ENCODE measurements at regions not wholly inside any gene's neighbourhood (a gene's known extent, or its start where the extent isn't known, plus 50 kb on each side); places are given as distances from the start of the nearest gene placed in this dataset.

DNA sequence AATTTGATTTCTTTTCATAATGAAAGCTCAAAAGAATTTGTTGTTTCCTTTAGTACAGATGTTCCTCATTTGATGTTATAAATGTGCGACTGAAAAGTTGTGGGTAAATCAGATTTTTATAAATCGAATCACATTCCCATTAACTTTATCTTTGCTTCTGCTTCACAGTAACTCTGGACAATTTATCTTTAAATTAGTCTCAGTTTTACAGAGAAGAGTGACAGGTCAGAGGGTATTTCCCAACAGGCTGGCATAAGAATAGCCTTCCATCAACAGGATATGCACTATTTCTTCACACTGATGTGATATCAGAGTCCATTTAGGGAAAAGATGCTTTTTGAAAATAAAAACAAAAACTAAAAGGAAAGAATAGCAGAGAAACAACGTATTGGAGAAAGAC lies 286.9 kb downstream of the FRK start:
- Mint-ChIP-seq H3K27ac (ENCODE audit: unreplicated experiment) (no peak overlapping the region), H3K9me3 (no peaks in the 10 kb centered on the region), H3K27me3 (ENCODE audit: low read depth) (no peaks in the 10 kb centered on the region), H3K4me1 (no peaks in the 10 kb centered on the region), H3K36me3 (ENCODE audit: low read depth) (no peaks in the 10 kb centered on the region), H3K4me3 (no peak overlapping the region)
- TF ChIP-seq, protein P1, sequence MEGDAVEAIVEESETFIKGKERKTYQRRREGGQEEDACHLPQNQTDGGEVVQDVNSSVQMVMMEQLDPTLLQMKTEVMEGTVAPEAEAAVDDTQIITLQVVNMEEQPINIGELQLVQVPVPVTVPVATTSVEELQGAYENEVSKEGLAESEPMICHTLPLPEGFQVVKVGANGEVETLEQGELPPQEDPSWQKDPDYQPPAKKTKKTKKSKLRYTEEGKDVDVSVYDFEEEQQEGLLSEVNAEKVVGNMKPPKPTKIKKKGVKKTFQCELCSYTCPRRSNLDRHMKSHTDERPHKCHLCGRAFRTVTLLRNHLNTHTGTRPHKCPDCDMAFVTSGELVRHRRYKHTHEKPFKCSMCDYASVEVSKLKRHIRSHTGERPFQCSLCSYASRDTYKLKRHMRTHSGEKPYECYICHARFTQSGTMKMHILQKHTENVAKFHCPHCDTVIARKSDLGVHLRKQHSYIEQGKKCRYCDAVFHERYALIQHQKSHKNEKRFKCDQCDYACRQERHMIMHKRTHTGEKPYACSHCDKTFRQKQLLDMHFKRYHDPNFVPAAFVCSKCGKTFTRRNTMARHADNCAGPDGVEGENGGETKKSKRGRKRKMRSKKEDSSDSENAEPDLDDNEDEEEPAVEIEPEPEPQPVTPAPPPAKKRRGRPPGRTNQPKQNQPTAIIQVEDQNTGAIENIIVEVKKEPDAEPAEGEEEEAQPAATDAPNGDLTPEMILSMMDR (conservative IDR thresholded peaks at IDR 0.05): no peak
- no peak for DNase-seq (ENCODE audit: low read depth, low spot score)

DNA sequence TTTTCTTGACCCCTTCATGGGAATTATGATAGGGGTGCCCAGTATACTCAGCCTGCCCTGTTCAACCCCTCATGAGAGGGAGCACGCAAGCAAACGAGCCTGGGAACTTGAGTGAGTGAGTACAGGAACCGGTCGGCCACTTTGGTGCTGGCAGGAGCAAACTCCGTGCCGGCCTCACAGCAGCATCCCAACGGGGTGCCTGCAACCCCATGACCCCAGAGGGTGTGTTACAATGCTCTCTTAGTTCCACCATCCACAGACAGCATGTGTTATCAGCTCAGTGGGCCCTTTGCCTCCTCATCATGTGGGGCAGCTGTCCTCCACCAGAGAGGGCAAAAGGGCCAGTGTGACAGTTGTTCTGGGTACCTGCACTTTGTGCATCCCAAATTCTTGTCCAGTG lies 289.8 kb downstream of the FRK start:
- Mint-ChIP-seq H3K36me3 (ENCODE audit: low read depth) (no peaks in the 10 kb centered on the region), H3K27ac (ENCODE audit: unreplicated experiment) (no peak overlapping the region), H3K9me3 (no peaks in the 10 kb centered on the region), H3K4me1 (no peaks in the 10 kb centered on the region), H3K4me3 (no peak overlapping the region), H3K27me3 (ENCODE audit: low read depth) (no peaks in the 10 kb centered on the region)
- TF ChIP-seq, protein P1 (conservative IDR thresholded peaks at IDR 0.05): no peak
- DNase-seq (ENCODE audit: low read depth, low spot score): no peak

DNA sequence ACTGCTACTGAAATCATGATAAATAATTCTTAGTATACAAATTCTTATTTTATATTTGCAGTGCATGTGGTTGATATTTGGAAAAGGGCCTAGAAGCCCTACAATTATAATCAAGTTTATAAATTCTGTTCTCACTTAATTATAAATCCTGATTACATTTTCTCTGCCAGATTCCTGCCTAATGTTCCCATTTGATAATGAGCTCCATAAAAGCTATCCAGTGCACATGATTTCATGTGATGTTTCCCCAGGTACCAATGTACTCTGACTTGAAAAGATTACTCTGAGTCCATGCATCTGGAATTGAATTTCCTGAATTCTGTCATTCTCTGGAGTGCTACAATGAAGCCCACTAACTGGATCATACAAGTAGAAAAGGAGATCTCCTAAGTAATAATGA lies 292.2 kb downstream of the FRK start:
- no peak for DNase-seq (ENCODE audit: low read depth, low spot score)
- Mint-ChIP-seq H3K36me3 (ENCODE audit: low read depth) (no peaks in the 10 kb centered on the region), H3K4me1 (no peaks in the 10 kb centered on the region), H3K27ac (ENCODE audit: unreplicated experiment) (no peak overlapping the region), H3K27me3 (ENCODE audit: low read depth) (no peaks in the 10 kb centered on the region), H3K4me3 (no peak overlapping the region), H3K9me3 (no peaks in the 10 kb centered on the region)
- TF ChIP-seq, protein P1 (conservative IDR thresholded peaks at IDR 0.05): no peak

DNA sequence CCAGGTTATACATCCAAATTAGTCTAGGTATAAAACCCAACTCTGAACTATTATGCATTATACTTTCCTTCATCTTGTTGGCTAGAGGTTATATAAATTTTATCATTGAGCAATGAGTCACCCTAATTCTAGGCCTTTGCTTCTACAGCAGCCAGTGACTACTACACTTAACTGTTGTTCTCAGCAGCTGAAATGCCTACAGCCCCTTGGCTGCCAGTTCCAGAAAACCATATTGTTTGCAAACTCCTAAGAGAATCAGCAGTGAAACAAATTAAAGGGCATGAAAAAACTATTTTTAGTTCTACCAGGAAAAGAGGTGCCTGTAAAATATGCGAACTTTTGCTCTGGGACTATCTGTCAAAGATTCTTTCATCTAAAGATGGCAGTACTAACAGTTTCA lies 292.8 kb downstream of the FRK start:
- Mint-ChIP-seq H3K27me3 (ENCODE audit: low read depth) (no peaks in the 10 kb centered on the region), H3K36me3 (ENCODE audit: low read depth) (no peaks in the 10 kb centered on the region), H3K4me3 (no peak overlapping the region), H3K4me1 (no peaks in the 10 kb centered on the region), H3K9me3 (no peaks in the 10 kb centered on the region), H3K27ac (ENCODE audit: unreplicated experiment) (no peak overlapping the region)
- DNase-seq (ENCODE audit: low read depth, low spot score): no peak
- TF ChIP-seq, protein P1 (conservative IDR thresholded peaks at IDR 0.05): no peak

DNA sequence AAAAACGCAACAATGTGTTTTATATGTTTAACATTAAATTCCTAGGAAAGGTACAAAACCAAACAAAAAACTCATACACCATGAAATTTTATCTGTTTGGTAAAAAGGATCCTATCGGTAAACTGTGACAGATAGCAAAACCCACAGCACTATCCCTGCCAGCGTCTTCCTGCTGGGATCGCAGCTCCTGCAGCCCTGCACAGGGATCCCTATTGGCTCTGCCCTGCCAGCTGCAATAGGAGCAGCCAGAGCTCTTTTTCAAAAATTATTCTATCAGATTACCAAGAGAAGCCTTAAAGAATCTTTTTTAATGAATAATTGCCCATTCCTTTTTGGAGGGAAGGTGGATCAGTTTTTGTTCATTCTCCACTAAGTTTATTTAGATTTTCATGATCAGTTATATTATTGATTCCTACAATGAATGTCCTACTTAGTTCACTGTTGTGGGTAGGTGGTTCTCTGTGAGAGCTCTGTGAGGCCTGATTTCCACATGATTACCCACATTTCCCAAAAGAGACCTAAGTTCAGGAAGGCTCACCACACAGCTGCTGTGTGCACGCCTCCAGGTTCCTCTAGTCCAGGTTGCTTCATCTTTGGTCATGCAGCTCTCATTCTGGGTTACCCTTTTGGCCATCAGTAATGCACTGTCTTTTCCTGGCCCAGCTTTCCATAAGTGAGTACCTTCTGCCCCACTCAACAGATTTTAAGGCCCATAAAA lies 293.8 kb downstream of the FRK start:
- DNase-seq (ENCODE audit: low read depth, low spot score): no peak

More for the DNA sequence above, 293.8 kb downstream of the FRK start:
- H3K4me1 Mint-ChIP-seq: no peaks in the 10 kb centered on the region
- no peaks in the 10 kb centered on the region for H3K9me3 Mint-ChIP-seq
- no peak overlapping the region for H3K4me3 Mint-ChIP-seq
- no peaks in the 10 kb centered on the region for H3K36me3 Mint-ChIP-seq (ENCODE audit: low read depth)
- no peaks in the 10 kb centered on the region for H3K27me3 Mint-ChIP-seq (ENCODE audit: low read depth)
- TF ChIP-seq, protein P1 (conservative IDR thresholded peaks at IDR 0.05): no peak
- H3K27ac Mint-ChIP-seq (ENCODE audit: unreplicated experiment): peak overlapping the region; percentile 12

All from neural crest cell (in vitro differentiated cells).